ENCODE measurements at regions not wholly inside any gene's neighbourhood (a gene's known extent, or its start where the extent isn't known, plus 50 kb on each side); places are given as distances from the start of the nearest gene placed in this dataset.

- Histone ChIP-seq H3K18ac (ENCODE audit: extremely low read depth, low read length) (no peak overlapping the region), H3K4me2 (ENCODE audit: insufficient read depth in 1 of 2, low read depth in 2 of 2, low read length in 2 of 2) (no peak overlapping the region), H3K9ac (replicated peaks in 1 of 4; ENCODE audit: extremely low read depth in 1 of 4, low read depth in 3 of 4, low read length in 3 of 4) (no peak overlapping the region), H3K23me2 (ENCODE audit: low read depth, low read length) (peaks cover 13% of the 10 kb centered on the region; the same call in 1 of the 2 replicates), H4K5ac (ENCODE audit: insufficient read length, low read depth, low read length) (no peak overlapping the region), H3K27ac (ENCODE audit: low read depth, low read length) (no peak overlapping the region), H3K4ac (replicated peaks; ENCODE audit: insufficient read length, low read depth, low read length) (no peak overlapping the region), H3K79me1 (ENCODE audit: low read depth, low read length) (no peaks in the 10 kb centered on the region), H3K27me3 (replicated peaks in 1 of 4; ENCODE audit: control insufficient read depth in 3 of 4, extremely low read depth in 1 of 4, insufficient read depth in 3 of 4, low read length in 3 of 4) (peaks cover 49 to 61% (median 57%) of the 10 kb centered on the region in 4 experiments), H3K14ac (ENCODE audit: insufficient read length) (no peak overlapping the region), H3K9me3 (ENCODE audit: insufficient read depth in 2 of 2, low read depth in 1 of 2, low read length in 1 of 2) (no peaks in the 10 kb centered on the region), H4K20me1 (replicated peaks in 1 of 2; ENCODE audit: control insufficient read depth in 1 of 2, insufficient read depth in 2 of 2, low read length in 2 of 2) (no peaks in the 10 kb centered on the region), H3K4me1 (replicated peaks in 1 of 4; ENCODE audit: control insufficient read depth in 3 of 4, insufficient read depth in 4 of 4, low read length in 3 of 4) (peaks cover 2 to 6% (median 6%) of the 10 kb centered on the region in 4 experiments; a peak in 6 of 7 replicates), H2BK12ac (ENCODE audit: low read depth, low read length) (no peak overlapping the region), H3K23ac (ENCODE audit: insufficient read length) (no peak overlapping the region), H3K56ac (replicated peaks; ENCODE audit: insufficient read length, low read depth, low read length) (no peak overlapping the region), H3K36me3 (ENCODE audit: control insufficient read depth in 2 of 4, insufficient read depth in 4 of 4, low read length in 3 of 4) (no peaks in the 10 kb centered on the region; a peak in 1 of 8 replicates), H2BK120ac (replicated peaks; ENCODE audit: low read depth, low read length) (no peak overlapping the region), H4K91ac (replicated peaks; ENCODE audit: insufficient read length, low read length) (no peak overlapping the region), H2BK5ac (ENCODE audit: low read depth, low read length) (no peak overlapping the region), H3K4me3 (ENCODE audit: extremely low read depth in 1 of 4, insufficient read depth in 2 of 4, low read depth in 3 of 4, low read length in 4 of 4) (no peak overlapping the region), H2AK5ac (ENCODE audit: low read depth, low read length) (no peak overlapping the region), H3K79me2 (ENCODE audit: control insufficient read depth in 1 of 2, insufficient read depth in 2 of 2, low read length in 2 of 2) (no peaks in the 10 kb centered on the region), H2BK20ac (ENCODE audit: low read length) (no peak overlapping the region), H2AFZ (ENCODE audit: low read length) (no peak overlapping the region), H4K8ac (ENCODE audit: extremely low read depth, insufficient read depth, low read length) (no peak overlapping the region), H2BK15ac (ENCODE audit: low read length) (no peak overlapping the region)
- CTCF ChIA-PET (ENCODE audit: partially characterized antibody), result interaction anchor here (1.2 to 1.9 kb wide), 3 partner anchors 8 to 72 kb away, joined by 3 to 4 read pairs (median 4); no protein-coding TSS in a partner anchor
- DNase-seq (ENCODE audit: low read depth in 1 of 2, low spot score in 2 of 2) (no peak), FAIRE-seq (no peak)
- POLR2A ChIA-PET (ENCODE audit: partially characterized antibody), result interaction anchor here (0.6 kb wide), 1 partner anchor 50 kb away, joined by 3 read pairs; no protein-coding TSS in a partner anchor
- WGBS, 2 experiments (ENCODE audit: extremely low coverage in 1 of 2, insufficient coverage in 1 of 2, insufficient read length in 1 of 2, insufficient replicate concordance in 2 of 2, low coverage in 1 of 2, low lambda C conversion rate in 2 of 2, missing lambda C conversion rate in 1 of 2), result 82% methylated on average over 4 of the region's 4 CpGs; no CpG with 5 or more reads in 1 of the 2 experiments
- TF ChIP-seq CEBPB (IDR thresholded peaks at IDR 0.05; ENCODE audit: low read depth, low read length) (peak; percentile 77), POLR2A (IDR thresholded peaks at IDR 0.05; ENCODE audit: control extremely low read depth in 1 of 2, low read depth in 2 of 2, low read length in 2 of 2) (no peak), RXRA (IDR thresholded peaks at IDR 0.05; ENCODE audit: insufficient read depth, low read depth, low read length) (no peak), SIRT6 (IDR thresholded peaks at IDR 0.05; ENCODE audit: low read length) (no peak), TCF12 (IDR thresholded peaks at IDR 0.05; ENCODE audit: low read depth, low read length) (no peak)
Measured at GRCh38 chr10:22479419-22479818, 134.1 kb downstream of the SPAG6 start.
